Neutrophil (primary cell): ENCODE measurements at regions not wholly inside any gene's neighbourhood (a gene's known extent, or its start where the extent isn't known, plus 50 kb on each side); places are given as distances from the start of the nearest gene placed in this dataset.

ENCODE experiments used
- H3K27ac ChIP-seq: fragments of 200-600 bp; sonication (generic); 2 replicates; pipeline ENCODE4 v1.5.1; 2016; ENCODE audit warnings: mild to moderate bottlenecking, moderate library complexity
- H3K27me3 ChIP-seq: fragments of 200-600 bp; sonication (generic); 2 replicates; pipeline ENCODE4 v1.6.0; 2016; ENCODE audit warnings: mild to moderate bottlenecking
- H3K36me3 ChIP-seq: fragments of 200-600 bp; sonication (generic); 2 replicates; pipeline ENCODE4 v1.5.1; 2017
- H3K4me1 ChIP-seq, 2 experiments: fragments of 200-600 bp in 1 of 2; sonication (generic) in 1 of 2; 1 replicate in 1 of 2; 2 replicates in 1 of 2; pipeline versions ENCODE4 v1.5.1 to v1.6.1; 2013 to 2016; ENCODE audit warnings: low read depth in 1 of 2, low read length in 1 of 2, mild to moderate bottlenecking in 1 of 2, moderate library complexity in 1 of 2; ENCODE audit not compliant: control insufficient read depth in 1 of 2, insufficient read depth in 1 of 2
- H3K4me3 ChIP-seq, 2 experiments: fragments of 200-600 bp in 1 of 2; sonication (generic) in 1 of 2; 1 replicate in 1 of 2; 2 replicates in 1 of 2; pipeline ENCODE4 v1.5.1; 2013 to 2016; ENCODE audit warnings: low read depth in 1 of 2, low read length in 1 of 2, mild to moderate bottlenecking in 1 of 2, moderate library complexity in 1 of 2
- H3K9me3 ChIP-seq: fragments of 200-600 bp; sonication (generic); 2 replicates; pipeline ENCODE4 v1.5.1; 2016
- CTCF ChIP-seq: fragments of 200-600 bp; sonication (generic); IDR thresholded peaks from 2 replicates; pipeline ENCODE4 v1.5.1; 2016; ENCODE audit warnings: antibody characterized with exemption

- Histone ChIP-seq H3K4me1 (no peaks in the 10 kb centered on the region), H3K27ac (no peak overlapping the region), H3K27me3 (no peaks in the 10 kb centered on the region), H3K9me3 (no peaks in the 10 kb centered on the region), H3K4me3 (no peak overlapping the region), H3K36me3 (no peaks in the 10 kb centered on the region)
- TF ChIP-seq CTCF = no peak
Observed at GRCh38 chr4:173801361-173801760, 271.3 kb upstream of the HAND2 start.

- no peak for TF ChIP-seq CTCF
- H3K27me3 ChIP-seq = no peaks in the 10 kb centered on the region
Observed at GRCh38 chr4:173797296-173797695, 267.3 kb upstream of the HAND2 start.

GRCh38 chr4:173794662-173795061 is 264.6 kb upstream of the HAND2 start:
- Histone ChIP-seq H3K4me1 (no peaks in the 10 kb centered on the region), H3K4me3 (no peak overlapping the region), H3K27me3 (no peaks in the 10 kb centered on the region), H3K27ac (no peak overlapping the region), H3K9me3 (no peaks in the 10 kb centered on the region), H3K36me3 (no peaks in the 10 kb centered on the region)
- no peak for TF ChIP-seq CTCF

More at GRCh38 chr4:173797296-173797695, 267.3 kb upstream of the HAND2 start:
- Histone ChIP-seq H3K9me3 (no peaks in the 10 kb centered on the region), H3K4me3 (no peak overlapping the region), H3K27ac (no peak overlapping the region), H3K36me3 (no peaks in the 10 kb centered on the region), H3K4me1 (no peaks in the 10 kb centered on the region)

GRCh38 chr4:173793937-173794510 is 264.0 kb upstream of the HAND2 start:
- TF ChIP-seq CTCF = no peak

GRCh38 chr4:173782660-173783059 is 252.6 kb upstream of the HAND2 start:
- no peaks in the 10 kb centered on the region for H3K36me3 ChIP-seq
- no peaks in the 10 kb centered on the region for H3K27me3 ChIP-seq
- no peak for TF ChIP-seq CTCF

More at GRCh38 chr4:173793937-173794510, 264.0 kb upstream of the HAND2 start:
- Histone ChIP-seq H3K9me3 (no peaks in the 10 kb centered on the region), H3K4me1 (no peaks in the 10 kb centered on the region), H3K36me3 (no peaks in the 10 kb centered on the region), H3K27ac (no peak overlapping the region), H3K27me3 (no peaks in the 10 kb centered on the region), H3K4me3 (no peak overlapping the region)

More at GRCh38 chr4:173782660-173783059, 252.6 kb upstream of the HAND2 start:
- no peaks in the 10 kb centered on the region for H3K9me3 ChIP-seq
- H3K27ac ChIP-seq = no peak overlapping the region
- no peak overlapping the region for H3K4me3 ChIP-seq
- H3K4me1 ChIP-seq = no peaks in the 10 kb centered on the region
